ENCODE measurements at regions not wholly inside any gene's neighbourhood (a gene's known extent, or its start where the extent isn't known, plus 50 kb on each side); places are given as distances from the start of the nearest gene placed in this dataset.

DNA sequence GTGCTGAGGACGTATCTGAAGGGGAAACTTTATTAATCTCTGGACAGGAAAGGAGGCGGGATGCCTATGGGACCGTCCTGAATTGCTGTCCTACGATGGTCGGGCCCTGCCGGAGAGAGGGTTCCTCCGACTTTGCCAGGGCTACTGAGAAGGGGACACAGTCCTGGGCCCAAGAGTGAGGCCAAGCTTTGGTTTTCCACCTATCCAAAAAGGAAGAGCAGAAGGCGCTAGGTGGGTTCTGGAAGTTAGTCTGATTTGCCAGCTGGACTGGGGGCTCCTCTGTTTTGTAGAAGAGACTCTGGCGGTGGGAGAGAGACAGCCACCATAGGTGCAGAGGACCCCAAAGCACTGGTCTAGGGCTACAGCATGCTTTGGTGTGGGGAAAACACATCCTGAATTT, 243.8 kb upstream of the IRX4 start (continued):
- TF ChIP-seq, protein P1, sequence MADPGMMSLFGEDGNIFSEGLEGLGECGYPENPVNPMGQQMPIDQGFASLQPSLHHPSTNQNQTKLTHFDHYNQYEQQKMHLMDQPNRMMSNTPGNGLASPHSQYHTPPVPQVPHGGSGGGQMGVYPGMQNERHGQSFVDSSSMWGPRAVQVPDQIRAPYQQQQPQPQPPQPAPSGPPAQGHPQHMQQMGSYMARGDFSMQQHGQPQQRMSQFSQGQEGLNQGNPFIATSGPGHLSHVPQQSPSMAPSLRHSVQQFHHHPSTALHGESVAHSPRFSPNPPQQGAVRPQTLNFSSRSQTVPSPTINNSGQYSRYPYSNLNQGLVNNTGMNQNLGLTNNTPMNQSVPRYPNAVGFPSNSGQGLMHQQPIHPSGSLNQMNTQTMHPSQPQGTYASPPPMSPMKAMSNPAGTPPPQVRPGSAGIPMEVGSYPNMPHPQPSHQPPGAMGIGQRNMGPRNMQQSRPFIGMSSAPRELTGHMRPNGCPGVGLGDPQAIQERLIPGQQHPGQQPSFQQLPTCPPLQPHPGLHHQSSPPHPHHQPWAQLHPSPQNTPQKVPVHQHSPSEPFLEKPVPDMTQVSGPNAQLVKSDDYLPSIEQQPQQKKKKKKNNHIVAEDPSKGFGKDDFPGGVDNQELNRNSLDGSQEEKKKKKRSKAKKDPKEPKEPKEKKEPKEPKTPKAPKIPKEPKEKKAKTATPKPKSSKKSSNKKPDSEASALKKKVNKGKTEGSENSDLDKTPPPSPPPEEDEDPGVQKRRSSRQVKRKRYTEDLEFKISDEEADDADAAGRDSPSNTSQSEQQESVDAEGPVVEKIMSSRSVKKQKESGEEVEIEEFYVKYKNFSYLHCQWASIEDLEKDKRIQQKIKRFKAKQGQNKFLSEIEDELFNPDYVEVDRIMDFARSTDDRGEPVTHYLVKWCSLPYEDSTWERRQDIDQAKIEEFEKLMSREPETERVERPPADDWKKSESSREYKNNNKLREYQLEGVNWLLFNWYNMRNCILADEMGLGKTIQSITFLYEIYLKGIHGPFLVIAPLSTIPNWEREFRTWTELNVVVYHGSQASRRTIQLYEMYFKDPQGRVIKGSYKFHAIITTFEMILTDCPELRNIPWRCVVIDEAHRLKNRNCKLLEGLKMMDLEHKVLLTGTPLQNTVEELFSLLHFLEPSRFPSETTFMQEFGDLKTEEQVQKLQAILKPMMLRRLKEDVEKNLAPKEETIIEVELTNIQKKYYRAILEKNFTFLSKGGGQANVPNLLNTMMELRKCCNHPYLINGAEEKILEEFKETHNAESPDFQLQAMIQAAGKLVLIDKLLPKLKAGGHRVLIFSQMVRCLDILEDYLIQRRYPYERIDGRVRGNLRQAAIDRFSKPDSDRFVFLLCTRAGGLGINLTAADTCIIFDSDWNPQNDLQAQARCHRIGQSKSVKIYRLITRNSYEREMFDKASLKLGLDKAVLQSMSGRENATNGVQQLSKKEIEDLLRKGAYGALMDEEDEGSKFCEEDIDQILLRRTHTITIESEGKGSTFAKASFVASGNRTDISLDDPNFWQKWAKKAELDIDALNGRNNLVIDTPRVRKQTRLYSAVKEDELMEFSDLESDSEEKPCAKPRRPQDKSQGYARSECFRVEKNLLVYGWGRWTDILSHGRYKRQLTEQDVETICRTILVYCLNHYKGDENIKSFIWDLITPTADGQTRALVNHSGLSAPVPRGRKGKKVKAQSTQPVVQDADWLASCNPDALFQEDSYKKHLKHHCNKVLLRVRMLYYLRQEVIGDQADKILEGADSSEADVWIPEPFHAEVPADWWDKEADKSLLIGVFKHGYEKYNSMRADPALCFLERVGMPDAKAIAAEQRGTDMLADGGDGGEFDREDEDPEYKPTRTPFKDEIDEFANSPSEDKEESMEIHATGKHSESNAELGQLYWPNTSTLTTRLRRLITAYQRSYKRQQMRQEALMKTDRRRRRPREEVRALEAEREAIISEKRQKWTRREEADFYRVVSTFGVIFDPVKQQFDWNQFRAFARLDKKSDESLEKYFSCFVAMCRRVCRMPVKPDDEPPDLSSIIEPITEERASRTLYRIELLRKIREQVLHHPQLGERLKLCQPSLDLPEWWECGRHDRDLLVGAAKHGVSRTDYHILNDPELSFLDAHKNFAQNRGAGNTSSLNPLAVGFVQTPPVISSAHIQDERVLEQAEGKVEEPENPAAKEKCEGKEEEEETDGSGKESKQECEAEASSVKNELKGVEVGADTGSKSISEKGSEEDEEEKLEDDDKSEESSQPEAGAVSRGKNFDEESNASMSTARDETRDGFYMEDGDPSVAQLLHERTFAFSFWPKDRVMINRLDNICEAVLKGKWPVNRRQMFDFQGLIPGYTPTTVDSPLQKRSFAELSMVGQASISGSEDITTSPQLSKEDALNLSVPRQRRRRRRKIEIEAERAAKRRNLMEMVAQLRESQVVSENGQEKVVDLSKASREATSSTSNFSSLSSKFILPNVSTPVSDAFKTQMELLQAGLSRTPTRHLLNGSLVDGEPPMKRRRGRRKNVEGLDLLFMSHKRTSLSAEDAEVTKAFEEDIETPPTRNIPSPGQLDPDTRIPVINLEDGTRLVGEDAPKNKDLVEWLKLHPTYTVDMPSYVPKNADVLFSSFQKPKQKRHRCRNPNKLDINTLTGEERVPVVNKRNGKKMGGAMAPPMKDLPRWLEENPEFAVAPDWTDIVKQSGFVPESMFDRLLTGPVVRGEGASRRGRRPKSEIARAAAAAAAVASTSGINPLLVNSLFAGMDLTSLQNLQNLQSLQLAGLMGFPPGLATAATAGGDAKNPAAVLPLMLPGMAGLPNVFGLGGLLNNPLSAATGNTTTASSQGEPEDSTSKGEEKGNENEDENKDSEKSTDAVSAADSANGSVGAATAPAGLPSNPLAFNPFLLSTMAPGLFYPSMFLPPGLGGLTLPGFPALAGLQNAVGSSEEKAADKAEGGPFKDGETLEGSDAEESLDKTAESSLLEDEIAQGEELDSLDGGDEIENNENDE (IDR thresholded peaks at IDR 0.05; ENCODE audit: insufficient replicate concordance, low read length), result no peak

Data from H1 (cell line).